GM21576 (cell line): ENCODE measurements at regions not wholly inside any gene's neighbourhood (a gene's known extent, or its start where the extent isn't known, plus 50 kb on each side); places are given as distances from the start of the nearest gene placed in this dataset.
"Not testable (repeated sequence)": the region's sequence is repeated elsewhere in the genome, so short reads cannot be mapped to it uniquely, and the experiment has no call there.

Source experiments
- ATAC-seq: cut with Tn5 transposase; IDR thresholded peaks from one replicate; pipeline ENCODE4 v1.9.1; 2021; ENCODE audit warnings: mild to moderate bottlenecking, moderate library complexity; ENCODE audit not compliant: unreplicated experiment

- ATAC-seq = no peak
These were observed 91.3 kb downstream of the MFAP3L start for GRCh38 chr4:169934794-169935429.

DNA sequence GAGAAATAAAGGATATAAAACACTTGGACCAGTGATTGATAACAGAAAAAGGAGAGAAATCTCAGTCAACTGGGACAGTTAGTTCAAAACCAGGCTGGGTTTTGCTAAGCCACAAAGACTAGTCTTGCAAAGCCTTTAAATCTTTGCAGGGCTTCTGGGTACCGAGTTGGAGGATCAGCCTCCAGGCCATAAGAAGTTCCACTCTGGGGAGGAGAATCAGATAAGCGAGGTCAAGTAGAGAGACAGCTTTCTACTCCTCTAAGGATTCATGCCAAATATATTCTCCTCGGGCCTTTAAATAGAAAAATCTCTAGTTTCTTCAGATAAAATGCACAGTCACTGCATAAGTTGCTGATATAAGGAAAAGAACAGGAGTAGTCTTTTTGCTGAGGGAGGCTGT lies 92.7 kb downstream of the MFAP3L start:
- ATAC-seq = no peak

DNA sequence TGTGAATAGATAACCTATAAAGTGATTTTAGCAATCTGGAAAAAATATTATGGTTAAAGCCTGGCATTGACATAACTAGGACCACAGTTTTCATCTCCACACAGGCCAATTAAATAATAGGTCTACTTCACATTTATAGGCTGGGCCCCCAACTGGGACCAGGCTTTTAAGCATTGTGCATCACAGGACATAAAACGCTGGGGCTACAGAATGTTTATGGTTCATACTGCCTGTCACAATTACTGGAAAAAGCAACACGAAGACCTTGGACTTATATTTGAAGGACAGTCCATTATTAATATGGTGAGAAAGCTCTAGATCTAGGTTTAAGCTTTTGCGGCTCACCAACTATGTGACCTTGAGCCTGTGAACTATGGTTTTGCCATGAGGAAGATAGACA lies 94.2 kb downstream of the MFAP3L start:
- no peak for ATAC-seq

GRCh38 chr4:169930755-169931154 lies 95.4 kb downstream of the MFAP3L start:
- not testable (repeated sequence) for ATAC-seq

DNA sequence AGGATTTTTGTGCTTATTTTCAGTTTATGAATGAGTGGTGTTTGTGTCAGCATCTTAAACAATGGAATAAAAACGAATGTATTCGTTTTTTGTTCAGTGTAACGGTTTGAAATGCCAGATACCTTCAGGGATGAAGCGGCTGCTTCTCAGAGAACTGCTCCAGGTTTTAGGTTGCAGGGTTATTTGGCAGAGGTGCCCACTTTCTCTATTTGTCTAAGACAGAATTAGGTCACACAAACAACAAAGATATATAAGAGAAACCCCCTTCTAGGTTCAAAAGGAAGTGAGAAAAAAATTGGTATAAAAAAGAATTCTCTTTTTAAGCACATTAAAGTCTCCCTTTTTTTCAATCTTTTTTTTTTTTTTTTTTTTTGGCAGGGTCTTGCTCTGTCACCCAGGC lies 98.9 kb downstream of the MFAP3L start:
- no peak for ATAC-seq

GRCh38 chr4:169925678-169926077 lies 100.5 kb downstream of the MFAP3L start:
- no peak for ATAC-seq

DNA sequence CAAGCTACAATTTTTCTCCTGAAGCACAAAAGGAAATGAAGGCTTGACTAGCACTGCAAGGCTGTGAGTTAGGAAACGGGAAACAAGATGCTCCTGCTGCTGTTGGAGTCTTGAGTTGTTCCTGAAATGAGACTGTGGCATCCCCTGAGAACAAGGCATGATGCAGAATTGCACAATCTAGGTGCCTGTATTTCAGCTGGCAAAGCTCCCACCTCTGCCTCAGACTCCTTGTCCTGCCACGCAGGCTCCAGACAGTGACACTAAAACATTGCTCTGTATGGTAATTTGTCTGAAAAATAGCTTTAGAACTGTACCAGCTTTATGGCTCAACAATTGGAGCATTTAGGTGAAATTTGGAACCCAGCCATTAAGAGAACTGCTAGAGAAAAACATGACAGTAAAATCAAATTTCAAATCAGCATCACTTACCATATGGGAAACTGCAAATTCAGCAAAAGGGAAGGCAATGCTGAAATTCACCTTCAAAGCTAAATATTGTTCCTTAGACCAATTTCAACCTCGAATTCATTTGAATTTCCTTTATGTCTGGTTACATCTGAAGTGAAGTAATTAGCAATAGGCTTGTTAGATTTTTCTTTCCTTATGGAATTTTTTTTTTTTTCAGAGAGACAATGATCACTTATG lies 103.4 kb downstream of the MFAP3L start:
- no peak for ATAC-seq

DNA sequence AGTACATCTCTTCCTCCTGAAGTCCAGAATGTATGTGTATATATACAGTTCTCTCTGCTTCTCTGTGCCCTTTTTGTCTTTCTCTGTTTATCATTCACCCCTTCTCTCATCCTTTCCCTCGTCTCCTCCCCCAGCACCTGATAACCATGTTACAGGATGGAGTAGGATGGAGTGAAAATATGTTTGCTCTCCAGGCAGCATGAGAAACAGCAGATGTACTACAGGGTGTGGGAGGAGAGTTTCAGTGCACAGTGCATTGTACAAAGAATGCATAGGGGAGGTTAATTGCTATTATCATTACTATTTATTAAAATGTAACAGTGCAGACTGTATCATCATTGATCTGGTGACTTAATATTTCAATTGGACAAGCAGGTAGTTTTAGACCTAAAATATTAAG lies 104.5 kb downstream of the MFAP3L start:
- ATAC-seq = no peak

GRCh38 chr4:169921237-169921636 lies 105.0 kb downstream of the MFAP3L start:
- ATAC-seq = no peak

DNA sequence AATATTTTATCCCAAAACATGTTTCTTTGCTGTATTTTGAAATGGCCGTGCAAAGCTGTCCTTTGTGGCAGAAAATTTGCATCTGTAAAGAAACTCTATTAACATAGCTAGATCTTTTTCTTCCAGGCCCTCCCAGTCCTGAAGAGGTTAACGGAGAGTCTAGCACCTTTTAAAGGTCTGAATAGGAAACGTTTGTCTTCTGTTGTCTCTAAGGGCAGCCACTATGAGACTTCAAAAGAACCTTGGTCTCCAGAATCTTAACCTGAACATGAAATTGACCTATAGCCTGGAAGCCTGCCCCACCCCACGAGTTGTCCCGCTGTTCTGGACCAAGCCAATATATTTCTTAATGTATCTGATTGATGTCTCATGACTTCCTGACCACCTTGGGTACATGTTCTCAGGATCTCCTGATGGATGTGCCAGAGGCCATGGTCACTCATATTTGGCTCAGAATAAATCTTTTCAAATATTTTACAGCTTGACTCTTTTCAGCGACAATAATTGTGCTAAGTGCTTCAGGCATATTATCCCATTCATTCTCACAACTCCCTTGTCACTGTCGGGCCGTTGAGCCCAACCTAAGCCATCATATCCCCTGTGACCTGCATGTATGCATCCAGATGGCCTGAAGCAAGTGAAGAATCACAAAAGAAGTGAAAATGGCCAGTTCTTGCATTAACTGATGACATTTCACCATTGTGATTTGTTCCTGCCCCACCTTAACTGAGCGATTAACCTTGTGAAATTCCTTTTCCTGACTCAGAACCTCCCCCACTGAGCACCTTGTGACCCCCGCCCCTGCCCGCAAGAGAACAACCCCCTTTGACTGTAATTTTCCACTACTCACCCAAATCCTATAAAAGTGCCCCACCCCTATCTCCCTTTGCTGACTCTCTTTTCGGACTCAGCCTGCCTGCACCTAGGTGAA lies 106.7 kb downstream of the MFAP3L start:
- not testable (repeated sequence) for ATAC-seq

DNA sequence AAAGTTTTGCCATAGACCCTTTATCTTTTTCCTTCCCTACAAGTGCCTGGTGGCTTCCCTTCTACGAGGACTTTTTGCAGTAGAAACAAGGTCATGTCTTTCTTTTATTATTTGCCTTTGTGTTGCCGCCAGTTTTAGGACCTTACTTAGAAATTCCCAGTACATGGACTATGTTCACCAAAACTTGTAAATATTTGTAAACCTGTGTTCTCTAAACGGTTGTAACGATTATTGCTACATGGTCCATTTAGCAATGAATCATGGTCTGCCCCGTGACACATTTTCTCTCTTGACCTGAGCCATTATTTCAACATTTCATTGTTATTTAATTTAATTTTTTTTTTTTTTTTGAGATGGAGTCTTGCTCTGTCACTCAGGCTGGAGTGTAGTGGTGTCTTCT lies 110.7 kb downstream of the MFAP3L start:
- ATAC-seq = no peak

GRCh38 chr4:169914866-169915265 lies 111.3 kb downstream of the MFAP3L start:
- no peak for ATAC-seq

- ATAC-seq = no peak
These were observed 113.2 kb downstream of the MFAP3L start for GRCh38 chr4:169912996-169913395.

DNA sequence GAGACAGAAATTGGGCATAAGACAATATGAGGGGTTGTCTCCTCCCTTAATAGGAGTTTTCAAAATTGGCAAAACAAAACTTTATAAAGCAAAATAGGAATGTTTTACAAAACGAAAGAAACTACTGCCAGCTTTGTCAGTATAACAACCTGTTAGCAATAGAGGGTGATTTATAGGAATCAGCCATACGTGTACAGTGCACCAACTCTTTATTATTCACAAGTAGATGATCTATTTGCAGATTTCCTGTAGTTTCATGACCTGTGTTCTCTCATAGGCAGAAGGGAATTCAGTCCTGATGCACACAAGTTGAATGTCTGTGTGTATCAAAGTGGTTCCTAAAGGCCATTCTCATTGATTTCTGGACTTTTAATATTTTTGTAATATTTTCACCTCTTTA lies 116.3 kb downstream of the MFAP3L start:
- no peak for ATAC-seq

DNA sequence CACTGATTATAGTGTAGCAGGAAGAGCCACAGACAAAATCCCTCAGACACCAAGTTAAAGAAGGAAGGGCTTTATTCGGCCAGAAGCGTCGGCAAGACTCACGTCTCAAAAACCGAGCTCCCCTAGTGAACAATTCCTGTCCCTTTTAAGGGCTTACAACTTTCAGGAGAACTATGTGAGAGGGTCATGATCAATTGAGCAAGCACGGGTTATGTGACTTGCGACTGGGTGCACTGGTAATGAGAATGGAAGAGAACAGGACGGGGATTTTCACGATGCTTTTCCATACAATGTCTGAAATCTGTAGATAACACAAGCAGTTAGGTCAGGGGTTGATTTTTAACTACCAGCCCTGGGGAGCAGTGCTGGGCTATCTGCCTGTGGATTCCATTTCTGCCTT lies 116.7 kb downstream of the MFAP3L start:
- ATAC-seq = no peak

GRCh38 chr4:169907705-169908104 lies 118.5 kb downstream of the MFAP3L start:
- no peak for ATAC-seq

DNA sequence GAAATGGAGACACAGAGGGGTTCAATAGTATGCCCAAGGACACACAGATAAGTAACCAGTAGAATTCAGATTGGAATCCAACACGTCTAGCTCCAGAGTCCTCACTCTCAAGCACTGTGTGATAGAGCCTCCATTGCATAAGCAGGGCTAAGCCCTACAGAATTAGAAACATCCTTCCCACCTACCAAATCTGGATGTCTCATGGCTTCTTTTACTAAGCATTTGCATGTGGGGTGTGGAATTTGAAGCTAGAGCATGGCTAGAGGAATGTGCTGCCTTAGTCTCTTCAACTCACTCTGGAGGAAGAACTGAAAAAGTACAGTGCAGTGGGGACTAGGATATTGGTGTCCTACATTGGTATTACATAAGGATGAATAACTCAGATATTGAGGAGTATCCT lies 119.4 kb downstream of the MFAP3L start:
- no peak for ATAC-seq

DNA sequence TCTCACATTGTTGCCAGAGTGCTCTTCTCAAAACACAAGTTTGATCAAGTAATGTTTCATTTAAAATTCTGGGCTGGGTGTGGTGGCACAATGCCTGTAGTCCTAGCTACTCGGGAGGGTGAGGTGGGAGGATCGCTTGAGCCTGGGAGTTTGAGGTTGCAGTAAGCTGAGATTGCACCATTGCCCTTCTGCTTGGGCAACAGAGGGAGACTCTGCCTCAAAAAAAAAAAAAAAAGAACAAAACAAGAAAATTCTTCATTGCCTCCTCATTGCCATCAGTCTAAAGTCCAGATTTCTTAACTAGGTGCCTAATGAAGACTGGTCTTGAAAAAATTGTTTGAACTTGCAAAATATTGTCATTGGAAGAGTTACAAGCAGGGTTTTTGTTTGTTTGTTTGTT lies 120.1 kb downstream of the MFAP3L start:
- ATAC-seq = no peak

DNA sequence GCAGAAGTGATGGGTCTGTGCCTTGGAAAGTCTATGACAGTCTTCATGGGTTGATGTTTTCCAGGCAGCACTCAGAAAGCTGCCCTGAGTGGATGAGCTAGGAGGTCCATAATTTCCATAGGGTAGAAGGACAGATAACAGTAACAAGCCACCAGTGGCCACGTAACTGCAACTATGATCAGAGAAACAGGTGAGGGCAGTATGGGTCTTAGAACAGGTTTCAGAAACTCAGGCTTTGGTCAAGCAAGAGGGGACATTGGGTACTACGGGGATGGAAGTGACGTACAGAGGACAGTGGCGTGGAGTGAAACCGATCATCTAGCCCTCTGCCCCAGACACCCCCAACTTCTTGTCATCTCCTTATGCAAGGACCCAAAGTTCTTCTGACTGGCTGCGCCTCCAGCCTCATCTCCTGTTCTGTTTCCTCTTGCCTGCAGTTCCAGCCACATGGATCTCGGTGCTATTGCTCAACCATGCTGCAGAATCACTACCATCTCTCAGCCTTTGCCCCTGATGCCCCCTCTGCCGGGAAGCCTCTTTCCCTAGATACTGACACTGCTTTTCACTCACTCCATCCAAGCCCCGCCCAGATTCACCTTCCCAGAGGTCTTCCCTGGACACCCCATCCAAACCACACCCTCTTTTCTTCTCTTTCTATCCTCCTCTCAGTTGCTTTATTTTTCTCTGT lies 123.4 kb downstream of the MFAP3L start:
- ATAC-seq = no peak

GRCh38 chr4:169900241-169900845 lies 125.9 kb downstream of the MFAP3L start:
- no peak for ATAC-seq

DNA sequence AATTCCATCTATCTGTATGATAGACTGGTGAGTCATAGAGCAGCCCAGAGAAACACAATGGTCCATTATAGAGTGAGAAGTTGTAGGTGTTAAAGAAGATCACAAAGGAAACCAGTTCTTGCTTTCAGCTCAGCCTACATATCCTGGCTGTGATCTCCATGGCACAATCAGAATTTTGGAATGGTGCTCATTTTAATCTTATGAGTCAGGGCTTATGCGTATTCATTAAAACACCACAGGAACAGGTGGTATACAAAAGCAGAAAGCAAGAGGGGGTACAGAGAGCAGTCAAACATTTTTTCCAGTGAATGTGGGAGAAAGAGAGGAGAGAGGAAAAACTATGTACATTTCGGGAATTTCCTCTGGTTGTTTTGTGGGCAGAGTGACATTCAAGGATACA lies 126.9 kb downstream of the MFAP3L start:
- no peak for ATAC-seq
